ENCODE measurements at regions not wholly inside any gene's neighbourhood (a gene's known extent, or its start where the extent isn't known, plus 50 kb on each side); places are given as distances from the start of the nearest gene placed in this dataset.

DNA sequence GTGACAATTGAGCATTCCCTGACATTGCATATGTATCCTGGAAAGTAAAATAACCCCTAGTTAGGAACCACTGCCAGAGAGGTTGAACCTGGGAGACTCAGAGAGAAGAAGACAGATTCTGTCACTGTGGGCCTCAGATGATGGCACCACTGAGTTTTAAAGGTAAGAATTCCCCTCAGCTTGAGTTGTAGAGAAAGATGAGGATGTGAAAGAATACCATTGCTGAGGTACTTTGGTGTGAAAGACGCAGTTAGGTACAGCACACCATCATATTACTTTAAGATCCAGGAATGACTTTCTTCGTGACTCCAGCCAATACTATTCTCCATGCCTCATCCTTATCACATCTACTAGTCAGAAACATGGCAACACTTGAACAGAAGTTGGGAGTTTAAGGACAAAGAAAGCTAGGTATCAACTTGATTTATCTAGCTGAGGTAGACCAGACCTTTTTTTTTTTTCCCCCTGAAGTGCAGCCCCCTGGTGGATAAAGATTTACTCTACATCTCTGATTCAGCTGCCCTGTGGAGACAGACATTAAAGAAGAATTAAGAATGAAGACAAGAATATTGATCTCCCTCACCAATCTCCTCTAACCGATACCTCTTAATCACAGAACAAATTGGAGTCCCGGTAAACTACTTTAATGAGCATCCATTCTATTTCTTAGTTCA, 630.5 kb upstream of the FANCL start:
- peaks cover 9% of the 10 kb centered on the region for H3K27me3 Mint-ChIP-seq (ENCODE audit: low read depth)
- ATAC-seq (replicated peaks in 1 of 2) (no peak), DNase-seq (peak in 1 of 2 donors; percentile 2)
- H3K4me3 Mint-ChIP-seq, result no peak overlapping the region
- peaks cover 1% of the 10 kb centered on the region for H3K4me1 Mint-ChIP-seq (ENCODE audit: low read depth)
- no peak overlapping the region for H3K27ac Mint-ChIP-seq
- H3K36me3 Mint-ChIP-seq (ENCODE audit: insufficient read depth in 2 of 2), result no peaks in the 10 kb centered on the region
- H3K9me3 Mint-ChIP-seq, result peaks cover 0 to 1% of the 10 kb centered on the region in 2 donors

- peaks cover 0 to 1% of the 10 kb centered on the region in 2 donors for H3K9me3 Mint-ChIP-seq
- H3K4me3 Mint-ChIP-seq, result no peak overlapping the region
- no peaks in the 10 kb centered on the region for H3K36me3 Mint-ChIP-seq (ENCODE audit: insufficient read depth in 2 of 2)
- no peak for ATAC-seq (replicated peaks in 1 of 2)
- no peak overlapping the region for H3K27ac Mint-ChIP-seq
- H3K27me3 Mint-ChIP-seq (ENCODE audit: low read depth), result peaks cover 9% of the 10 kb centered on the region
- no peak for DNase-seq
- H3K4me1 Mint-ChIP-seq (ENCODE audit: low read depth), result peaks cover 10% of the 10 kb centered on the region
These were observed 629.6 kb upstream of the FANCL start for GRCh38 chr2:58870704-58871103.

GRCh38 chr2:58866946-58867345, 625.8 kb upstream of the FANCL start:
- Mint-ChIP-seq H3K9me3 (peaks cover 0 to 2% of the 10 kb centered on the region in 2 donors), H3K27me3 (ENCODE audit: low read depth) (peaks cover 9% of the 10 kb centered on the region), H3K4me3 (no peak overlapping the region), H3K27ac (no peak overlapping the region), H3K36me3 (ENCODE audit: insufficient read depth in 2 of 2) (no peaks in the 10 kb centered on the region), H3K4me1 (ENCODE audit: low read depth) (peaks cover 18% of the 10 kb centered on the region)
- no peak for DNase-seq
- no peak for ATAC-seq (replicated peaks in 1 of 2)

DNA sequence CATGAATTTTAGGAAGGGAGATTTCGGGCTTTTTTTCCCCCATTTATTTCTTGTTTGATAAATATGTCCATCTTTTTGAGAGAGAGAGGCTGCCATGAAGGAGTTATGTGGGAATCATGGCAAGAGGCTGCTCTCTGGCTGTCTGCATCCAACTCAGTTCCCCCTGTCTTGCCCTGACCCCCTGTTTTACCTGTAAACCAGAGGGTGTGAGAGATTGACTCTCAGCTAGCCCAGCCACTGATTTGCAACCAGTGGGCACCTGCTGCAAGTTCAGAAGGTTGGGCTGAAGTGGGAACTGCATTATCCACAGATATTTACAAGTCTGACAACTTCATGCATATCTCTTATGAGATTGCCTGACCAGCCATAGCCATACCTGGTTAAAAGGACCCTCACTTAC, 625.4 kb upstream of the FANCL start:
- Mint-ChIP-seq H3K27me3 (ENCODE audit: low read depth) (peaks cover 9% of the 10 kb centered on the region), H3K36me3 (ENCODE audit: insufficient read depth in 2 of 2) (no peaks in the 10 kb centered on the region), H3K9me3 (peaks cover 0 to 5% of the 10 kb centered on the region in 2 donors), H3K4me3 (no peak overlapping the region), H3K4me1 (ENCODE audit: low read depth) (peaks cover 18% of the 10 kb centered on the region), H3K27ac (no peak overlapping the region)
- ATAC-seq (replicated peaks in 1 of 2), result no peak
- DNase-seq, result no peak

DNA sequence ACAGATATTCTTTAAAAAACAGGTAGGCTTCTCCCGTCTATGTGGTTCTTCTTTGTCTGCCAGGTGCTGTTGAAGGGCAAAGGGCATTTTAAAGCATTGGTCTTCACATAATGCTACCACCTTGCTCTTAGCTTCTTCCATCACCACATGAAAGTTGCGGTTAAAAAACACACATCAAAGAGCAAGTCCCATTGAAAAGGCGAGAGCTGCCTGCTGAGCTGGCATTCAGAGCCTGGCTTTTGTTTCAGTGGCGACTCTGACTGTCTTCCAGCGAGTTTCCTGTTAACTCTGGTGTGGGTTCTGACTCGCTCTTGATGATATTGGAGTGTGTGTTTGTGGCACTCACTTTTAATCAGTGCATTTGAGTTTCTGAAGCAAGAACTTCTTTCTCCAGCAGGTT, 624.9 kb upstream of the FANCL start:
- peaks cover 9% of the 10 kb centered on the region for H3K27me3 Mint-ChIP-seq (ENCODE audit: low read depth)
- H3K36me3 Mint-ChIP-seq (ENCODE audit: insufficient read depth in 2 of 2), result no peaks in the 10 kb centered on the region
- peak; percentile 62 to 79 for ATAC-seq (replicated peaks in 1 of 2)
- peaks cover 0 to 5% of the 10 kb centered on the region in 2 donors for H3K9me3 Mint-ChIP-seq
- DNase-seq, result peak; percentile 6 to 26
- H3K4me3 Mint-ChIP-seq, result peak overlapping the region in 1 of 2 donors; percentile 33
- H3K27ac Mint-ChIP-seq, result no peak overlapping the region
- H3K4me1 Mint-ChIP-seq (ENCODE audit: low read depth), result peaks cover 18% of the 10 kb centered on the region

GRCh38 chr2:58865436-58865835, 624.3 kb upstream of the FANCL start:
- H3K27ac Mint-ChIP-seq, result no peak overlapping the region
- H3K9me3 Mint-ChIP-seq, result peaks cover 0 to 5% of the 10 kb centered on the region in 2 donors
- H3K4me1 Mint-ChIP-seq (ENCODE audit: low read depth), result peaks cover 18% of the 10 kb centered on the region
- ATAC-seq (replicated peaks in 1 of 2) (peak; percentile 58 to 67), DNase-seq (no peak)
- H3K36me3 Mint-ChIP-seq (ENCODE audit: insufficient read depth in 2 of 2), result no peaks in the 10 kb centered on the region
- H3K4me3 Mint-ChIP-seq, result no peak overlapping the region
- peaks cover 9% of the 10 kb centered on the region for H3K27me3 Mint-ChIP-seq (ENCODE audit: low read depth)

DNA sequence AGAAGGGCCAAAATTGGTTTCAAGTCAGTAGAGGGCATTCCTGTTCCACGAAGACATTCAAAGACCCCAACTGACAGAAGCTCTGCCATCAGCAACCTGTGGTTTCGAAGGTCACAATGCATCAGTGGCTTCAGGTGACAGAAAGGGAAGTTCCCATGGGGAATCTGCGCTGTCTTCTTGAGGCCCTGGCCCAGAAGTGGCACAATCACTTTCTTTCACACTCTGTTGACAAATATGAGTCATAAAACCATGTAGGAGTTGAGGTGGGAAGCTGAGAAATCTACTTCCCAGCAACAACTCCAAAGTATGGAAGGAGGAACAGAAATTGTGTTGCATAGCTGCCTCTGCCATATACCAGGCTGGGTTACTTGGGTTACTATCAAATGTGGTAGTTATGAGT, 621.1 kb upstream of the FANCL start:
- no peaks in the 10 kb centered on the region for H3K27me3 Mint-ChIP-seq (ENCODE audit: low read depth)
- no peak overlapping the region for H3K27ac Mint-ChIP-seq
- no peaks in the 10 kb centered on the region for H3K36me3 Mint-ChIP-seq (ENCODE audit: insufficient read depth in 2 of 2)
- peaks cover 0 to 7% of the 10 kb centered on the region in 2 donors for H3K9me3 Mint-ChIP-seq
- peaks cover 18% of the 10 kb centered on the region for H3K4me1 Mint-ChIP-seq (ENCODE audit: low read depth)
- no peak overlapping the region for H3K4me3 Mint-ChIP-seq
- no peak for ATAC-seq (replicated peaks in 1 of 2)
- DNase-seq, result no peak

DNA sequence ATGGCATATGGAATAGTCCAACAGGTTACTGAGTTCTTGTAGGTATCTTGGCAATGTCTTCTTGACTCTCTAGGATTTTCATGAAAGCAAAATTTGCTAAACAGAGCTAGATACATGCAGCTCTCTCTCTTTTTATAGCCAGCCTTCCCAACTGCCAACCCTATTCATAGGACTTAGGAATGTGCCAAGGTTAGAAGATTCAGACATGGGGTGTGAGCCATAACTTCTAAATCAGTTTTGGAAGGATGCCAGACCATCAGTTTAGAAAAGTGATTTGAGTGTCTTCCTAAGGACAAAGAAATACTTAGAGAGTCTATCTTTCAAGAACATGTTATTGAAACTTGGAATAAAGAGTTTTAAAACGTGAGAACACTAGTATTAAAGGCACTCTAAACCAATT, 619.5 kb upstream of the FANCL start:
- H3K36me3 Mint-ChIP-seq (ENCODE audit: insufficient read depth in 2 of 2), result no peaks in the 10 kb centered on the region
- no peak for ATAC-seq (replicated peaks in 1 of 2)
- H3K4me3 Mint-ChIP-seq, result no peak overlapping the region
- H3K9me3 Mint-ChIP-seq, result peaks cover 3 to 5% of the 10 kb centered on the region in 2 donors
- no peaks in the 10 kb centered on the region for H3K27me3 Mint-ChIP-seq (ENCODE audit: low read depth)
- peaks cover 7% of the 10 kb centered on the region for H3K4me1 Mint-ChIP-seq (ENCODE audit: low read depth)
- no peak for DNase-seq
- no peak overlapping the region for H3K27ac Mint-ChIP-seq

DNA sequence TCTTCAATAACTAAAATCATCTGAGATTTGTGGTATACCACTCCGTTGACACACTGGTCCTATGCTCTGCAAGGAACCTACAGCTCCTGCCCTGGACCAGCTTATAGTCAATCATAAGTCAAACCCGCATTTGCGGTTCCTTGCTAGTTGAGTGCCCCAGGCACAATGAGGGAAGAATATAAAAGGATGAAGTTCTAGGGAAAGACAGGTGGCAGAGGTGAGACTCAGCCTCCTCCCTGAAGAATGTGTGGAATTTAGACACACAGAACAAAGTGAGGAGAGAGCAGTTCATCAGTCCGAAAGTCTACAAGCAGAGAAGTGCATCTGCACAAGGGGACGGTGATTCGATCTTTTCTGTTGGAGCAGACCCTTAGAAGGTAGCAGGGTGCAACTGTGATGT, 615.0 kb upstream of the FANCL start:
- H3K36me3 Mint-ChIP-seq (ENCODE audit: insufficient read depth in 2 of 2), result no peaks in the 10 kb centered on the region
- DNase-seq (no peak), ATAC-seq (replicated peaks in 1 of 2) (no peak)
- H3K4me1 Mint-ChIP-seq (ENCODE audit: low read depth), result no peaks in the 10 kb centered on the region
- H3K27me3 Mint-ChIP-seq (ENCODE audit: low read depth), result no peaks in the 10 kb centered on the region
- no peak overlapping the region for H3K4me3 Mint-ChIP-seq
- H3K9me3 Mint-ChIP-seq, result peaks cover 1 to 3% of the 10 kb centered on the region in 2 donors
- H3K27ac Mint-ChIP-seq, result no peak overlapping the region

DNA sequence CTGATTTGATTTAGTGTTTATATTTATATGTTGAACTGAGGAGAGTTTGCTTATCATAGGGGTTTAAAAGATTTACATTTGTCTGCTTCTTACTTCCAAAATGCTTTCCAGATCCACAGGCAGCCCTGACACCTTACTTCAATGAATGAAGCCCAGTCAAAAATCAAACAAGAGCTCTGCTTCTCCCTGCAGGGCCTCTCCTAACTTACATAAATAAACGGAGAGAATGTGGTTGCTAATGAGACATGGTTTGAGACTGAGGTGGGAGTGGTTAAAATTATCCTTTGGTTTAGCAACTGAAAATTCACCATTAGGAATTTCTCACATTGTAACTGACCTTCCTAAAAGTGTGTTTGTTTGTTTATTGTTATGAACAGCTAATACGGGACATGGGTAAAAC, 612.3 kb upstream of the FANCL start:
- peaks cover 0 to 3% of the 10 kb centered on the region in 2 donors for H3K9me3 Mint-ChIP-seq
- no peaks in the 10 kb centered on the region for H3K27me3 Mint-ChIP-seq (ENCODE audit: low read depth)
- DNase-seq, result no peak
- H3K4me1 Mint-ChIP-seq (ENCODE audit: low read depth), result no peaks in the 10 kb centered on the region
- H3K36me3 Mint-ChIP-seq (ENCODE audit: insufficient read depth in 2 of 2), result no peaks in the 10 kb centered on the region
- no peak overlapping the region for H3K27ac Mint-ChIP-seq
- no peak for ATAC-seq (replicated peaks in 1 of 2)
- H3K4me3 Mint-ChIP-seq, result no peak overlapping the region

DNA sequence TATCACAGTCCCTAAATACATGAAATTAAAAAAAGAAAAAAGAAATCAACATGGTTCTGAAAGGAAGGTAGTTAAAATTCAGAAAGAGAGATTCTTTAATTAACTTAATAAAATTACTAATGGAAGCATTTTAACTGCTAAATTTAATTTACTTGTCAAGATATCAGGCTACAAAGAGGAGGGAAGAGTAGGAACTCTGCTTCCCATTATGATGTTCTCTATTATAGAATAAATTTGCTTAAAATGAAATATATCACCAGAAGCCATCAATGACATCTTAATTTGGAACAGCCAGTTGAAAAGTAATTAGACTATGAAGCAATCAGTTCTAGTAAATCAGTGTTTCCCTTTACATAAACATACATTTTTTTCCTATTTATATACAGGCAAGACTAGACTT, 611.8 kb upstream of the FANCL start:
- DNase-seq (no peak), ATAC-seq (replicated peaks in 1 of 2) (no peak)
- Mint-ChIP-seq H3K27ac (no peak overlapping the region), H3K36me3 (ENCODE audit: insufficient read depth in 2 of 2) (no peaks in the 10 kb centered on the region), H3K27me3 (ENCODE audit: low read depth) (no peaks in the 10 kb centered on the region), H3K9me3 (peaks cover 0 to 3% of the 10 kb centered on the region in 2 donors), H3K4me3 (no peak overlapping the region), H3K4me1 (ENCODE audit: low read depth) (no peaks in the 10 kb centered on the region)

- Mint-ChIP-seq H3K4me3 (no peak overlapping the region), H3K4me1 (ENCODE audit: low read depth) (no peaks in the 10 kb centered on the region), H3K27me3 (ENCODE audit: low read depth) (no peaks in the 10 kb centered on the region), H3K9me3 (peaks cover 0 to 3% of the 10 kb centered on the region in 2 donors), H3K27ac (no peak overlapping the region), H3K36me3 (ENCODE audit: insufficient read depth in 2 of 2) (no peaks in the 10 kb centered on the region)
- DNase-seq, result no peak
- no peak for ATAC-seq (replicated peaks in 1 of 2)
These were observed 611.1 kb upstream of the FANCL start for GRCh38 chr2:58852243-58852642.

- H3K9me3 Mint-ChIP-seq, result no peaks in the 10 kb centered on the region
- DNase-seq (no peak), ATAC-seq (replicated peaks in 1 of 2) (no peak)
- H3K4me1 Mint-ChIP-seq (ENCODE audit: low read depth), result no peaks in the 10 kb centered on the region
- no peak overlapping the region for H3K4me3 Mint-ChIP-seq
- H3K27ac Mint-ChIP-seq, result no peak overlapping the region
- H3K27me3 Mint-ChIP-seq (ENCODE audit: low read depth), result no peaks in the 10 kb centered on the region
- H3K36me3 Mint-ChIP-seq (ENCODE audit: insufficient read depth in 2 of 2), result no peaks in the 10 kb centered on the region
These were observed 610.5 kb upstream of the FANCL start for GRCh38 chr2:58851598-58851997.

- Mint-ChIP-seq H3K9me3 (no peaks in the 10 kb centered on the region), H3K27ac (no peak overlapping the region), H3K4me3 (no peak overlapping the region), H3K36me3 (ENCODE audit: insufficient read depth in 2 of 2) (no peaks in the 10 kb centered on the region), H3K27me3 (ENCODE audit: low read depth) (peaks cover 9% of the 10 kb centered on the region), H3K4me1 (ENCODE audit: low read depth) (no peaks in the 10 kb centered on the region)
- DNase-seq, result no peak
- ATAC-seq (replicated peaks in 1 of 2), result no peak
These were observed 603.9 kb upstream of the FANCL start for GRCh38 chr2:58845011-58845410.

Measured in activated T-cell treated with anti-CD3 and anti-CD28 coated beads, Interleukin-2, amount 50 U/mL, for 72 hours (primary cell).